ENCODE measurements at regions not wholly inside any gene's neighbourhood (a gene's known extent, or its start where the extent isn't known, plus 50 kb on each side); places are given as distances from the start of the nearest gene placed in this dataset.
"Not testable (repeated sequence)": the region's sequence is repeated elsewhere in the genome, so short reads cannot be mapped to it uniquely, and the experiment has no call there.

DNA sequence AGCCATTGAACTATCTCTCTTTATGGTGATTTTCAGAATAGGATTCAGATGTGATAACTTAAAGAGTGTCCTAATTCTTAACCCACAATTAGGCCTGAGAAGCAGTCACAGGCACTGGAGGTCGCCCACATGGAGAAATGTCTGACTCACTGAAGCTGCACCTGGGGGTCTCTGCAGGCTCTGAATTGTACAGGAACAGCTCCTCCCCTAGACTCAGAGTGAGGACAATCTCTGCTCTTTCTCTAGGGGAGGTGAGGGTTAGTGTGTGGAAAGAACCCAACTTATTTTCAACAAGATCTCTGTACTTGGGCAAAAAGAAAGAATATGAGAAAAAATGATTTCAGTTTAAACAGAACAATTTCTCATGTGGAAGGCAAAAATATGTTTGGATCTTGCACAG lies 1124.6 kb downstream of the TMEM121 start:
- no peak for DNase-seq

GRCh38 chr14:106652494-106652893 lies 1126.1 kb downstream of the TMEM121 start:
- DNase-seq = no peak

GRCh38 chr14:106657460-106657859 lies 1131.1 kb downstream of the TMEM121 start:
- DNase-seq = no peak

GRCh38 chr14:106658066-106658860 lies 1131.9 kb downstream of the TMEM121 start:
- not testable (repeated sequence) for DNase-seq

DNA sequence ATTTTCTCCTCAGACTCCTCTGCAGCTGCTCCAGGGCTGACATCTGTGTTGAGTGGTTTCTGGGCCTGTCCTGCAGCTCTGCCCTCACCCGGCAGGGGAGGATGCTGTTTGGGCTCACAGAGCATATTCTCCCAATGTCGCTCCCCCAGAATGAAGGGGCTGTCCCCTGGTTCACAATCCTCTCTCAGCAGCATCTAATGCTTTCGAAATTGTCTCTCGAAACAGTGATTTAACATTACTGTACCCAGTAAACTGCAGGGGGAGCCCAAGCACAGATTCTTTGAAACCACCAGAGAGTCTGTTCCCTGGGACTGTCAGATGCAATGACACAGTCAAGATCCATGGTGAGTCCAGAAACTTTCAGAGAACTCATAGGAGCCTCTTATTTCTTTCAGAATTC lies 1135.2 kb downstream of the TMEM121 start:
- DNase-seq = peak; percentile 51 to 57

GRCh38 chr14:106662936-106663550 lies 1136.7 kb downstream of the TMEM121 start:
- peak; percentile 41 to 54 for DNase-seq

DNA sequence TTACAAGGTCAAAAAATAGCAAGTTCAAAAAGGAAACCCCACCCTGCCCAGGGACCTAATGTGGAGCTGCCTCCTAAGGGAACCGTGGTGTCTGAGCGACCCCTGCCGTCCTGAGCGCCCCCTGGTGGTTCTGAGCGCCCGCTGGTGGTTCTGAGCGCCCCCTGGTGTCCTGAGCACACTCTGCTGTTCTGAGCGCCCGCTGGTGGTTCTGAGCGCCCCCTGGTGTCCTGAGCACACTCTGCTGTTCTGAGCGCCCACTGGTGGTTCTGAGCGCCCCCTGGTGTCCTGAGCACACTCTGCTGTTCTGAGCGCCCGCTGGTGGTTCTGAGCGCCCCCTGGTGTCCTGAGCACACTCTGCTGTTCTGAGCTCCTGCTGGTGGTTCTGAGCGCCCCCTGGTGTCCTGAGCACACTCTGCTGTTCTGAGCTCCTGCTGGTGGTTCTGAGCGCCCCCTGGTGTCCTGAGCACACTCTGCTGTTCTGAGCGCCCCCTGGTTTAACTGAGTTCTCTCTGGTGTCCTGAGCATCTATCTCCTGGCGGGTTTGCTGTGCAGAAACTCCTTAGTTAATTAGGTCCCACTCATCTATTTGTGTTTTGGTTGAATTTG lies 1137.5 kb downstream of the TMEM121 start:
- DNase-seq = peak; percentile 21 to 29

DNA sequence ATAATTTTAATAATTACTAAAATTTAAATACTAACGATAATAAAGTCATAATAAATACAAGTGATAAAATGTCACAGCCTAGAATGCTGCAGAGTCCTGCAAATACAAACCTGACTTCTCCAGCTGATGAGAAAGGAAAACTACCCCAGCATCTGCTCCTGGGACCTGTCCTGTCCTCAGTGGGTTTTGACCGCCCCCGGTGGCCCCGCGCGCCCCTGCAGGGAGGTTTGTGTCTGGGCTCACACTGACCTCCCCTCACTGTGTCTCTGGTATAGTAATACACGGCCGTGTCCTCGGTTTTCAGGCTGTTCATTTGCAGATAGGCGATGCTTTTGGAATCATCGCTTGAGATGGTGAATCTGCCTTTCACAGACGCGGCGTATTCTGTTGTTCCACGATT lies 1139.4 kb downstream of the TMEM121 start:
- DNase-seq = no peak

GRCh38 chr14:106666341-106666740 lies 1140.0 kb downstream of the TMEM121 start:
- no peak for DNase-seq

- no peak for DNase-seq
These were observed 1143.6 kb downstream of the TMEM121 start for GRCh38 chr14:106670011-106670410.

GRCh38 chr14:106674093-106674492 lies 1147.7 kb downstream of the TMEM121 start:
- DNase-seq = not testable (repeated sequence)

GRCh38 chr14:106674509-106675125 lies 1148.2 kb downstream of the TMEM121 start:
- DNase-seq = not testable (repeated sequence)

GRCh38 chr14:106675716-106676115 lies 1149.3 kb downstream of the TMEM121 start:
- DNase-seq = not testable (repeated sequence)

DNA sequence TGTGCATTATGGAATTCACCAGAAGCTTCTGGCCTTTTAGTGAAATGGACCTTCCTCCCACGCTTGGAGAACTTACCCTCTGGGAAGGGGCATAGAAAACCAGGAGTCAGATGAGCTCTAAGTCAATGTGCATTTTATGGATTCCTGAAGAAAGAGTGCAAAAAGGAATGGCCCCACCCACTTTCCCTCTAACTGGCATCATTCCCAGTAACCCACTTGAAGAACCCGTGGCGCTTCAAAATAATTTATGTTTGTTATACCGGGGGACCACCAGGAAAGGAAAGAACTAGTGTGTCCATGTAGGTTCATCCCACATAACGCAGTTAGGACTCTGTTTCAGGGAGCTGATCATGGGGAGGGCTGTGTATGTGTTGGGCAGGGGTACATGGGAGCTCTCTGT lies 1153.4 kb downstream of the TMEM121 start:
- DNase-seq = no peak

- DNase-seq = no peak
These were observed 1154.8 kb downstream of the TMEM121 start for GRCh38 chr14:106681161-106681560.

GRCh38 chr14:106681568-106681967 lies 1155.2 kb downstream of the TMEM121 start:
- DNase-seq = no peak

DNA sequence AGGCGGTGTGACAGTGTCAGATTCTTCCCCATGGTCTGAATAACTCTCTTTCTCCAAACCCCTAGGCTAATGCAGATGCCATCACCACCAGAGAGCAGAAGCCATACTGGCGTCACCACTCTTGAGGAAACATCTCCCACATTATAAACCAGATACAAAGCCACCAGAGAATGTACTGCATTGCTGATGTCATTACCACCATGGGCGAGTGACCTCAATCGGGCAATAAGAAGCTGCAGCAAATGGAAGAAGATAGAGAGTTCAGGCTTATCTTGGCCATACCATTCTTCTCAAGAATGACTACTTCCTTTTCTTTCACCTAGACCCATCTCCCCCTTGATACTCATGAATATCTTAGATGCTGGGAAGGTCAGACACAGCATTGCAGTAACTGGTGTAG lies 1157.2 kb downstream of the TMEM121 start:
- DNase-seq = no peak

- DNase-seq = no peak
These were observed 1160.2 kb downstream of the TMEM121 start for GRCh38 chr14:106686533-106686932.

DNA sequence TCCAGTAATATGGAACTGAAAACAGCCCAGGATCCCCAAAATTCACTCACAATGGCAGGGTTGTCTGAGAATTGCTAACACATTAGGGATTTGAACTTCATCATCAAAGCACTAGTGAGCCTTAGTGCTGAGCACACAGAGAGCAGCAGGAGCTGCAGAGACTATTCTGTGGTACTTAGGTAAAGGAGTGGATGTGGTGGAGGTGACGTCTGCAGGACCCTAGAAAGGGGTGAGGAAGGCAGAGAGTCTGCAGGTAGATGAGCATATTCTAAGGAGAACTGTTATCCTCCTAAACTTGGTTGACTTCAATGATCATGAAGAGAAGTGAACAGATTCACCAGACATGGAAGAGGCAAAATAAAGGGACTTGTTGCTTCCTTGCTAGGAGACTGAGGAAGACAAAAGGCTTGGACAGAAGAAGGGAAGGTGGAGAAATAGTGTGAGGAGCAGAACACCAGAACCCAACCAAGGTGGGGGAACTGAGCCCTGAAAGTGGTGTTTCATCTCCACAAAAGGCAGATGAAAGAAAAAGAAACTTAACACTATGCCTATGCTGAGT lies 1164.0 kb downstream of the TMEM121 start:
- no peak for DNase-seq

GRCh38 chr14:106691601-106692291 lies 1165.4 kb downstream of the TMEM121 start:
- peak; percentile 60 to 75 for DNase-seq

DNA sequence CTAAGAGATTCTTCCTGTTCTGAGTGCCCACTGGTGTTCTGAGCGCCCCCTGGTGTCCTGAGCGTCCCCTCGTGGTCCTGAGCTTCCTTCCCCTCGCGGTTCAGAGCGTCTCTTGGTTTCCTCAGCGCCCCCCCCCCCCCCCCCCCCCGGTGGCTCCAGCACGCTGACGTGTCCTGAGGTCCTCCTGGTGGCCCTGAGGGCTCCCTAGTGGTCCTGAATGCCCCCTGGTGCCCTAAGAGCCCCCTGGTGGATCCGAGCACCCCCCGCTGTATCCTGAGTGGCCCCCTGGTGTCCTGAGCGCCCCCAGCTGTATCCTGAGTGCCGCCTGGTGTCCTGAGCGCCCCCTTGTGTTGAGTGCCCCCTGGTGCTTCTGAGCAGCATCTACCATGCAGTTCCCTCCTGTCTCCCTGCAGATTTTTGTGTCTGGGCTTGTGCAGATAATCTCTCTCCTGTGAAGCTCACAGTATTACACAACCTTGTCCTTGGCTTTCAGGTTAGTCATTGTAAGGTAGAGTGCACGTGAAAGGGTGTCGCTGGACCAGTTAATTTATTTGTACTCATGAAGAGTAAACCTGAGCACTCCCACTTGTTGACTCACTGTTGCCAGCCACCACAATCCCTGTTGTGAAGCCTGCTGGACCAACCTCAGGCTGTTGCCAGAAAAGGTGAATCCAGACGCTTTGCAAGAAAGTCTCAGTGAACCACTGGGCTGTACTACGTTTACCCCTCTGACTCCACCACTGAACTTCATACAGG lies 1168.4 kb downstream of the TMEM121 start:
- DNase-seq = peak; percentile 49 to 59

Data from inflammatory macrophage (primary cell).